C1 segment of cervical spinal cord (tissue), 14 donors: ENCODE measurements at regions not wholly inside any gene's neighbourhood (a gene's known extent, or its start where the extent isn't known, plus 50 kb on each side); places are given as distances from the start of the nearest gene placed in this dataset.
"Not testable (repeated sequence)": the region's sequence is repeated elsewhere in the genome, so short reads cannot be mapped to it uniquely, and the experiment has no call there.

Experiments
- DNase-seq, 14 donors: peaks; one replicate each; lab custom pipeline; 2025; lab: John Stamatoyannopoulos, UW

GRCh38 chr2:52391621-52392020 lies 1359.7 kb upstream of the NRXN1 start:
- peak in 1 of 14 donors; percentile 77 for DNase-seq

- DNase-seq, result no peak
These were observed 1358.7 kb upstream of the NRXN1 start for GRCh38 chr2:52390651-52391050.

- no peak for DNase-seq
These were observed 1356.1 kb upstream of the NRXN1 start for GRCh38 chr2:52387937-52388590.

- peak in 1 of 14 donors; percentile 80 for DNase-seq
These were observed 1354.6 kb upstream of the NRXN1 start for GRCh38 chr2:52386433-52387030.

GRCh38 chr2:52383541-52383940 lies 1351.6 kb upstream of the NRXN1 start:
- DNase-seq, result no peak

GRCh38 chr2:52369178-52369577 lies 1337.2 kb upstream of the NRXN1 start:
- DNase-seq, result no peak

GRCh38 chr2:52368141-52368540 lies 1336.2 kb upstream of the NRXN1 start:
- DNase-seq, result peak in 1 of 14 donors; percentile 63

GRCh38 chr2:52365946-52366345 lies 1334.0 kb upstream of the NRXN1 start:
- no peak for DNase-seq

- DNase-seq, result no peak
These were observed 1324.6 kb upstream of the NRXN1 start for GRCh38 chr2:52356556-52356955.

GRCh38 chr2:52347292-52347691 lies 1315.4 kb upstream of the NRXN1 start:
- DNase-seq, result no peak

GRCh38 chr2:52345676-52346075 lies 1313.7 kb upstream of the NRXN1 start:
- no peak for DNase-seq

- DNase-seq, result no peak
These were observed 1313.2 kb upstream of the NRXN1 start for GRCh38 chr2:52345082-52345481.

GRCh38 chr2:52343706-52344266 lies 1311.9 kb upstream of the NRXN1 start:
- DNase-seq, result no peak

GRCh38 chr2:52343010-52343409 lies 1311.1 kb upstream of the NRXN1 start:
- no peak for DNase-seq

- no peak for DNase-seq
These were observed 1310.5 kb upstream of the NRXN1 start for GRCh38 chr2:52342458-52342857.

GRCh38 chr2:52341732-52342131 lies 1309.8 kb upstream of the NRXN1 start:
- DNase-seq, result no peak

- peak in 1 of 14 donors; percentile 1 for DNase-seq
These were observed 1308.2 kb upstream of the NRXN1 start for GRCh38 chr2:52340171-52340570.

GRCh38 chr2:52337786-52338185 lies 1305.9 kb upstream of the NRXN1 start:
- DNase-seq, result not testable (repeated sequence)

- DNase-seq, result no peak
These were observed 1305.0 kb upstream of the NRXN1 start for GRCh38 chr2:52336951-52337350.

- no peak for DNase-seq
These were observed 1303.8 kb upstream of the NRXN1 start for GRCh38 chr2:52335727-52336126.

- no peak for DNase-seq
These were observed 1302.3 kb upstream of the NRXN1 start for GRCh38 chr2:52334185-52334584.

GRCh38 chr2:52327641-52328040 lies 1295.7 kb upstream of the NRXN1 start:
- DNase-seq, result no peak

GRCh38 chr2:52314231-52314630 lies 1282.3 kb upstream of the NRXN1 start:
- DNase-seq, result no peak
